ENCODE measurements at regions not wholly inside any gene's neighbourhood (a gene's known extent, or its start where the extent isn't known, plus 50 kb on each side); places are given as distances from the start of the nearest gene placed in this dataset.
"Not testable (repeated sequence)": the region's sequence is repeated elsewhere in the genome, so short reads cannot be mapped to it uniquely, and the experiment has no call there.

- TF ChIP-seq CTCF (IDR thresholded peaks at IDR 0.05; ENCODE audit: insufficient read depth, low read length, poor library complexity, severe bottlenecking), result no peak
- H3K27me3 ChIP-seq (ENCODE audit: control insufficient read depth, insufficient read depth, low read length), result no peaks in the 10 kb centered on the region
- no peaks in the 10 kb centered on the region for H3K36me3 ChIP-seq (ENCODE audit: control insufficient read depth, insufficient read depth, low read length)
- no peak for DNase-seq (ENCODE audit: low read depth)
- H3K4me3 ChIP-seq (ENCODE audit: low read depth, low read length), result no peak overlapping the region
Measured at GRCh38 chr10:62985807-62986600, 147.1 kb upstream of the NRBF2 start.

DNA sequence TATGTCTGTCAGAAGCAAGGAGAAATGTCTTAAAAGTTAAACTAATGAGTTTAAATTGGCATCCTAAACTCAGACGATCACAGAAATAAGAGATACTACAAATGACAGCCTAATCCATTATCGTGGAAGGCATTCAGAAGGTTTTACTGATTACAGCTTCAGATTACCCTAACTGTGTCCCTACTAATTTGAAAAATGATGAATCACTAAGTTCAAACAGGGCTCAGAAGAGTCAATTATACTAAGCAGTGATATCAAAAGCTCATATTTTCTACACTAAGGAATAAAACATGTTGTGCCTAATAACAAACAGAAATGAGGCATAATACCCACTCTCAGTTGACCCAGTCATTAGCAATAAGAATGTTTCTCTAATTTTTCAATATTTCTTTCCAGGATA, 152.0 kb upstream of the NRBF2 start:
- no peak for DNase-seq (ENCODE audit: low read depth)
- Histone ChIP-seq H3K27me3 (ENCODE audit: control insufficient read depth, insufficient read depth, low read length) (no peaks in the 10 kb centered on the region), H3K4me3 (ENCODE audit: low read depth, low read length) (no peak overlapping the region), H3K36me3 (ENCODE audit: control insufficient read depth, insufficient read depth, low read length) (no peaks in the 10 kb centered on the region)
- no peak for TF ChIP-seq CTCF (IDR thresholded peaks at IDR 0.05; ENCODE audit: insufficient read depth, low read length, poor library complexity, severe bottlenecking)

DNA sequence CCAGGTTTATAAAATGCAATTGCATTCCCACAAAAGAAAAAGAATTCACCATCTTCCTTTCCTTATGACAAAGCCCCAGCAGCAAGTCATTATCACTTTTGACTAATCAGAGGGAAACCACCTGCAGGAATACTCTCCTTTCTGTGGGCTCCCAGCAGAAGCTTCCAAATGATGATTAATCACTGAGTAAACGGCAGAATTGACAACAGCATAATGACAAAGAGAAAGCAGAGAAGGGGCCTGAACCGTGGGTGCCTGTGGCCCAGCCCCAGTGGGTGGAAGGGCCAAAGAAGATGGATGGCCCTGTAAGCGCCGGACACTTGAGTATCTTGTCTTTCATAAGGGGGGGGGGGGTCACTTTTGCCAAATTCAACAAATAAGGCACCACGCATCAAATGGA, 152.4 kb upstream of the NRBF2 start:
- TF ChIP-seq CTCF (IDR thresholded peaks at IDR 0.05; ENCODE audit: insufficient read depth, low read length, poor library complexity, severe bottlenecking), result no peak
- H3K4me3 ChIP-seq (ENCODE audit: low read depth, low read length), result no peak overlapping the region

GRCh38 chr10:62979921-62980320, 153.2 kb upstream of the NRBF2 start:
- no peak overlapping the region for H3K4me3 ChIP-seq (ENCODE audit: low read depth, low read length)
- TF ChIP-seq CTCF (IDR thresholded peaks at IDR 0.05; ENCODE audit: insufficient read depth, low read length, poor library complexity, severe bottlenecking), result no peak
- H3K27me3 ChIP-seq (ENCODE audit: control insufficient read depth, insufficient read depth, low read length), result no peaks in the 10 kb centered on the region
- no peak for DNase-seq (ENCODE audit: low read depth)
- H3K36me3 ChIP-seq (ENCODE audit: control insufficient read depth, insufficient read depth, low read length), result no peaks in the 10 kb centered on the region

More for the DNA sequence above, 152.4 kb upstream of the NRBF2 start:
- H3K27me3 ChIP-seq (ENCODE audit: control insufficient read depth, insufficient read depth, low read length), result no peaks in the 10 kb centered on the region
- DNase-seq (ENCODE audit: low read depth), result no peak
- H3K36me3 ChIP-seq (ENCODE audit: control insufficient read depth, insufficient read depth, low read length), result no peaks in the 10 kb centered on the region

DNA sequence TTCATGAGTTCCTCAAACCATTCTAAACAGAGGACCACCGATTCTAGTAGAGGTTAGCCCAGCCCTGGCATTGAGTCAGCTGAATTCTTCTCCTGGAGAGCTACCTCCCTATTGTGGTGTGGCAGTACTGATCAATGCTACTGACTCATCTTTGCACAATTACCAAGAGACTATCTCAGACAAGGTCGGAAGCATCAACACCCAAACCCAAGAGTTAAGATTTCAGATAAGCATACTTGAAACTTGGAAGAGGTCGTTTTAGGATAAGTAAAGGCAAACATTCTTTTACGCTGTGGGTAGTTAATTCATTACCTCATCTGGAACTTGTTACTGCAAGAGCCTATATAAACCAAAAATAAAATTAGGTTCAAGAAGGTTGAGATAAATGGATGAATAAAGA, 154.6 kb upstream of the NRBF2 start:
- DNase-seq (ENCODE audit: low read depth), result no peak
- no peaks in the 10 kb centered on the region for H3K36me3 ChIP-seq (ENCODE audit: control insufficient read depth, insufficient read depth, low read length)
- TF ChIP-seq CTCF (IDR thresholded peaks at IDR 0.05; ENCODE audit: insufficient read depth, low read length, poor library complexity, severe bottlenecking), result no peak
- H3K27me3 ChIP-seq (ENCODE audit: control insufficient read depth, insufficient read depth, low read length), result no peaks in the 10 kb centered on the region
- no peak overlapping the region for H3K4me3 ChIP-seq (ENCODE audit: low read depth, low read length)

DNA sequence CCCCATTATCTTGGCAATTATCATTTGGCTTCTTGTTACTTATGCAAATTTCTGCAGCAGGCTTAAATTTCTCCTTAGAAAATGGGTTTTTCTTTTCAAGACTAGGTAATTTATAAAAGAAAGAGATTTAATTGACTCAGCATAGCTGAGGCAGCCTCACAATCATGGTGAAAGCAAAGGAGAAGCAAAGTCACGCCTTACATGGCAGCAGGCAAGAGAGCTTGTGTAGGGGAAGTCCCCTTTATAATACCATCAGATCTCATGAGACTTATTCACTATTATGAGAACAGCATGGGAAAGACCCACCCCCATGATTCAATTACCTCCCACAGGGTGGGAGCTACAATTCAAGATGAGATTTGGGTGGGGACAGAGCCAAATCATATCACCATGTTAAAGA, 158.3 kb upstream of the NRBF2 start:
- H3K4me3 ChIP-seq (ENCODE audit: low read depth, low read length); H3K36me3 ChIP-seq (ENCODE audit: control insufficient read depth, insufficient read depth, low read length); H3K27me3 ChIP-seq (ENCODE audit: control insufficient read depth, insufficient read depth, low read length); DNase-seq (ENCODE audit: low read depth): not testable (repeated sequence)
